DOHH2 (cell line): ENCODE measurements at regions not wholly inside any gene's neighbourhood (a gene's known extent, or its start where the extent isn't known, plus 50 kb on each side); places are given as distances from the start of the nearest gene placed in this dataset.

ENCODE experiments used
- H3F3A ChIP-seq: fragments of 200-600 bp; sonication (generic), shearing (Covaris generic); 2 replicates; pipeline ENCODE4 v1.6.0; 2016; ENCODE audit warnings: antibody characterized with exemption, mild to moderate bottlenecking; ENCODE audit not compliant: control insufficient read depth, insufficient read depth
- H3K27ac ChIP-seq: fragments of 200-600 bp; sonication (generic); 2 replicates; pipeline ENCODE4 v1.5.1; 2014; ENCODE audit warnings: low read depth, mild to moderate bottlenecking, low read length, moderate library complexity
- H3K27me3 ChIP-seq: fragments of 200-600 bp; sonication (generic); 2 replicates; pipeline ENCODE4 v1.6.1; 2014; ENCODE audit warnings: mild to moderate bottlenecking, low read length, mixed read lengths; ENCODE audit not compliant: control insufficient read depth
- H3K36me3 ChIP-seq: fragments of 200-600 bp; sonication (generic); 2 replicates; pipeline ENCODE4 v1.6.1; 2014; ENCODE audit warnings: mild to moderate bottlenecking, low read length, moderate library complexity, mixed read lengths; ENCODE audit not compliant: control insufficient read depth
- H3K4me1 ChIP-seq: fragments of 200-600 bp; sonication (generic); 2 replicates; pipeline ENCODE4 v1.6.1; 2014; ENCODE audit warnings: mild to moderate bottlenecking, low read length, mixed read lengths; ENCODE audit not compliant: control insufficient read depth
- H3K4me2 ChIP-seq: fragments of 200-600 bp; sonication (generic); 2 replicates; pipeline ENCODE4 v1.6.0; 2014; ENCODE audit warnings: mild to moderate bottlenecking, low read length, moderate library complexity
- H3K4me3 ChIP-seq: fragments of 200-600 bp; sonication (generic); 2 replicates; pipeline ENCODE4 v1.5.1; 2014; ENCODE audit warnings: mild to moderate bottlenecking, low read length, mixed read lengths
- H3K79me2 ChIP-seq: fragments of 200-600 bp; sonication (generic); 2 replicates; pipeline ENCODE4 v1.6.1; 2014; ENCODE audit warnings: mild to moderate bottlenecking, low read length, mixed read lengths; ENCODE audit not compliant: control insufficient read depth
- H3K9me2 ChIP-seq: fragments of 200-600 bp; sonication (generic); replicated peaks from 2 replicates; pipeline ENCODE4 v1.6.1; 2014; ENCODE audit warnings: mild to moderate bottlenecking, low read length, mixed read lengths; ENCODE audit not compliant: control insufficient read depth
- H3K9me3 ChIP-seq: fragments of 200-600 bp; sonication (generic); 2 replicates; pipeline ENCODE4 v1.6.1; 2014; ENCODE audit warnings: antibody characterized with exemption, low read length, mixed read lengths; ENCODE audit not compliant: control insufficient read depth, insufficient read depth
- H4K20me1 ChIP-seq: fragments of 200-600 bp; sonication (generic); 2 replicates; pipeline ENCODE4 v1.6.0; 2014; ENCODE audit warnings: low read depth, mild to moderate bottlenecking, antibody characterized with exemption, low read length, moderate library complexity; ENCODE audit not compliant: control insufficient read depth, insufficient read depth
- CTCF ChIP-seq: fragments of 200-600 bp; sonication (generic); IDR thresholded peaks from one replicate; pipeline ENCODE4 v1.5.1; 2014; ENCODE audit warnings: antibody characterized with exemption, mild to moderate bottlenecking, low read depth, low read length; ENCODE audit not compliant: poor library complexity, severe bottlenecking
- EZH2phosphoT487 ChIP-seq: fragments of 200-600 bp; sonication (generic); IDR thresholded peaks from 2 replicates; pipeline ENCODE4 v1.6.1; 2017; ENCODE audit warnings: borderline replicate concordance, mild to moderate bottlenecking, antibody characterized with exemption, low read length, moderate library complexity, mixed read lengths

DNA sequence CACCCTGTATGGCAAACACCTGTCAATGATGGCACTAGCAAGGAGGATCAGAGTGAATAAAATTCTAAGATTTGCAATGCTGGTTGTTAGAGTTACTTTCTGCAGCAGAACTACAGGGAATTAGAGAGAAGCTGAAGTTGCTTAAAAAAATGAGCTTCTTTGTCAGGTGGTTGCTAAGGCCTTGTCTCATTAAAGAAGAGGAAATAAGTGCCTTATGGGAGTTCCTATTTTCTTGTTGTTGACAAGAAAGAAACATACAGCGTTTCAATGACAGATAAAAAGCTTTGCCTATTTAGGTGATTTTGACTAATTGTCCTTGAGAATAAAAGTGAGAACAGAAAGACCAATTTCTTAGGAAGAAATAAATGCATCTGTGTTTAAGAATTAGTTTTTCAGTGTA is 106.0 kb upstream of the ARHGAP24 start:
- Histone ChIP-seq H3F3A (no peaks in the 10 kb centered on the region), H4K20me1 (no peaks in the 10 kb centered on the region)

GRCh38 chr4:85369703-85370380 is 105.1 kb upstream of the ARHGAP24 start:
- H3K4me2 ChIP-seq: 0 out of 2 replicates have a peak overlapping the region, but pooled peaks have one; percentile 9

More for the DNA sequence above, 106.0 kb upstream of the ARHGAP24 start:
- Histone ChIP-seq H3K4me3 (no peak overlapping the region), H3K79me2 (no peaks in the 10 kb centered on the region), H3K4me2 (no peak overlapping the region), H3K4me1 (peaks cover 7% of the 10 kb centered on the region), H3K27ac (no peak overlapping the region), H3K27me3 (no peaks in the 10 kb centered on the region; the same call in 1 of the 2 replicates), H3K9me2 (no peaks in the 10 kb centered on the region), H3K36me3 (no peaks in the 10 kb centered on the region), H3K9me3 (no peaks in the 10 kb centered on the region)
- TF ChIP-seq EZH2phosphoT487: no peak
- no peak for TF ChIP-seq CTCF

GRCh38 chr4:85370400-85371032 is 104.4 kb upstream of the ARHGAP24 start:
- H3K79me2 ChIP-seq: no peaks in the 10 kb centered on the region
- no peaks in the 10 kb centered on the region for H3K36me3 ChIP-seq
- TF ChIP-seq CTCF: peak; percentile 87
- no peak for TF ChIP-seq EZH2phosphoT487
- H3K4me1 ChIP-seq: peaks cover 7% of the 10 kb centered on the region
- 0 out of 2 replicates have a peak overlapping the region, but pooled peaks have one; percentile 9 for H3K4me2 ChIP-seq
- no peaks in the 10 kb centered on the region; the same call in 1 of the 2 replicates for H3K27me3 ChIP-seq
- no peak overlapping the region for H3K4me3 ChIP-seq
- H3K9me2 ChIP-seq: no peaks in the 10 kb centered on the region; the same call in 1 of the 2 replicates
- no peaks in the 10 kb centered on the region for H3K9me3 ChIP-seq
- no peaks in the 10 kb centered on the region for H4K20me1 ChIP-seq
- no peak overlapping the region for H3K27ac ChIP-seq
- H3F3A ChIP-seq: no peaks in the 10 kb centered on the region

More at GRCh38 chr4:85369703-85370380, 105.1 kb upstream of the ARHGAP24 start:
- H3K4me1 ChIP-seq: peaks cover 7% of the 10 kb centered on the region
- H3K4me3 ChIP-seq: no peak overlapping the region
- no peaks in the 10 kb centered on the region for H3K79me2 ChIP-seq
- H3K36me3 ChIP-seq: no peaks in the 10 kb centered on the region
- H3K9me3 ChIP-seq: no peaks in the 10 kb centered on the region
- H3F3A ChIP-seq: no peaks in the 10 kb centered on the region
- no peaks in the 10 kb centered on the region; the same call in 1 of the 2 replicates for H3K27me3 ChIP-seq
- H3K9me2 ChIP-seq: no peaks in the 10 kb centered on the region; the same call in 1 of the 2 replicates
- H4K20me1 ChIP-seq: no peaks in the 10 kb centered on the region
- no peak for TF ChIP-seq EZH2phosphoT487
- no peak for TF ChIP-seq CTCF
- no peak overlapping the region for H3K27ac ChIP-seq
